ENCODE measurements at regions not wholly inside any gene's neighbourhood (a gene's known extent, or its start where the extent isn't known, plus 50 kb on each side); places are given as distances from the start of the nearest gene placed in this dataset.

GRCh38 chr1:209367061-209367772 is 216.3 kb upstream of the CAMK1G start:
- no peak for FAIRE-seq

- FAIRE-seq, result no peak
Measured at GRCh38 chr1:209368864-209369598, 214.5 kb upstream of the CAMK1G start.

GRCh38 chr1:209370241-209370995 is 213.1 kb upstream of the CAMK1G start:
- no peak for FAIRE-seq

- FAIRE-seq, result no peak
Measured at GRCh38 chr1:209375097-209375496, 208.4 kb upstream of the CAMK1G start.

- FAIRE-seq, result no peak
Measured at GRCh38 chr1:209375671-209376365, 207.7 kb upstream of the CAMK1G start.

GRCh38 chr1:209376774-209377173 is 206.7 kb upstream of the CAMK1G start:
- FAIRE-seq, result no peak

GRCh38 chr1:209377995-209378394 is 205.5 kb upstream of the CAMK1G start:
- FAIRE-seq, result no peak

GRCh38 chr1:209379280-209379679 is 204.2 kb upstream of the CAMK1G start:
- no peak for FAIRE-seq

- FAIRE-seq, result no peak
Measured at GRCh38 chr1:209380420-209380819, 203.1 kb upstream of the CAMK1G start.

GRCh38 chr1:209382231-209383100 is 201.0 kb upstream of the CAMK1G start:
- no peak for FAIRE-seq

GRCh38 chr1:209383422-209383821 is 200.1 kb upstream of the CAMK1G start:
- FAIRE-seq, result no peak

GRCh38 chr1:209383907-209384709 is 199.4 kb upstream of the CAMK1G start:
- no peak for FAIRE-seq

GRCh38 chr1:209384710-209385550 is 198.6 kb upstream of the CAMK1G start:
- no peak for FAIRE-seq

GRCh38 chr1:209386156-209386555 is 197.4 kb upstream of the CAMK1G start:
- FAIRE-seq, result no peak

- no peak for FAIRE-seq
Measured at GRCh38 chr1:209387271-209387968, 196.1 kb upstream of the CAMK1G start.

GRCh38 chr1:209387969-209388329 is 195.6 kb upstream of the CAMK1G start:
- no peak for FAIRE-seq

GRCh38 chr1:209388358-209388757 is 195.2 kb upstream of the CAMK1G start:
- no peak for FAIRE-seq

- no peak for FAIRE-seq
Measured at GRCh38 chr1:209389258-209389657, 194.3 kb upstream of the CAMK1G start.

GRCh38 chr1:209389975-209390374 is 193.5 kb upstream of the CAMK1G start:
- no peak for FAIRE-seq

GRCh38 chr1:209390764-209391163 is 192.8 kb upstream of the CAMK1G start:
- no peak for FAIRE-seq
